ENCODE measurements at regions not wholly inside any gene's neighbourhood (a gene's known extent, or its start where the extent isn't known, plus 50 kb on each side); places are given as distances from the start of the nearest gene placed in this dataset.

GRCh38 chr1:42000766-42001165 is 82.0 kb upstream of the HIVEP3 start:
- Histone ChIP-seq H3K23me2 (ENCODE audit: insufficient read length, low read depth, low read length, poor library complexity, severe bottlenecking) (no peaks in the 10 kb centered on the region), H3K18ac (ENCODE audit: insufficient read length, low read depth, low read length) (no peak overlapping the region), H4K91ac (ENCODE audit: insufficient read length, low read depth, low read length) (no peak overlapping the region), H3K4me2 (ENCODE audit: insufficient read depth, insufficient read length, low read length) (no peak overlapping the region), H2AFZ (ENCODE audit: low read length) (no peak overlapping the region), H3K4me1 (ENCODE audit: insufficient read depth, low read length) (no peaks in the 10 kb centered on the region), H4K5ac (ENCODE audit: insufficient read length, low read depth, low read length) (no peak overlapping the region), H3K27ac (ENCODE audit: insufficient read length, low read depth, low read length) (no peak overlapping the region), H2BK12ac (ENCODE audit: insufficient read length, low read depth, low read length) (no peak overlapping the region), H4K20me1 (ENCODE audit: control insufficient read depth, insufficient read depth, insufficient read length) (no peaks in the 10 kb centered on the region), H3K79me1 (ENCODE audit: insufficient read depth, low read depth, low read length, poor library complexity, severe bottlenecking) (no peaks in the 10 kb centered on the region), H3K56ac (ENCODE audit: insufficient read length, low read depth, low read length) (no peak overlapping the region), H3K14ac (ENCODE audit: insufficient read depth, low read length) (no peak overlapping the region), H2BK120ac (ENCODE audit: low read depth, low read length, poor library complexity, severe bottlenecking) (no peak overlapping the region), H3K9ac (ENCODE audit: extremely low read depth, insufficient read length, low read length) (no peak overlapping the region), H2BK20ac (ENCODE audit: low read depth, low read length, poor library complexity, severe bottlenecking) (no peak overlapping the region), H2AK5ac (ENCODE audit: insufficient read length, low read length) (no peak overlapping the region), H3K79me2 (ENCODE audit: insufficient read depth, low read length) (no peaks in the 10 kb centered on the region), H2BK15ac (ENCODE audit: low read depth, low read length) (no peak overlapping the region), H3K4ac (ENCODE audit: low read depth, low read length) (no peak overlapping the region), H3K9me3 (ENCODE audit: control insufficient read depth, low read depth, low read length) (no peaks in the 10 kb centered on the region), H2BK5ac (ENCODE audit: insufficient read length, low read length) (no peak overlapping the region), H4K8ac (replicated peaks; ENCODE audit: insufficient read length, low read depth, low read length) (no peak overlapping the region), H3T11ph (ENCODE audit: low read length) (no peak overlapping the region), H3K23ac (ENCODE audit: insufficient read length, low read depth, low read length) (no peak overlapping the region), H3K27me3 (ENCODE audit: insufficient read depth, low read length) (no peaks in the 10 kb centered on the region)
- no peak overlapping the region for H3K4me3 Mint-ChIP-seq
- peaks cover 4 to 5% of the 10 kb centered on the region in 2 experiments; a peak in 3 of 4 replicates for H3K4me1 Mint-ChIP-seq
- no peak overlapping the region for H3K27ac Mint-ChIP-seq
- no CpG with 5 or more reads among the region's 3 CpGs for WGBS (ENCODE audit: extremely low coverage, insufficient read length, low lambda C conversion rate)
- no peaks in the 10 kb centered on the region for H3K9me3 Mint-ChIP-seq
- no peak for DNase-seq
- 0 out of 2 replicates have a peak, but pooled peaks cover under 1% of the 10 kb centered on the region for H3K27me3 Mint-ChIP-seq (ENCODE audit: low read depth)
- TF ChIP-seq CTCF (conservative IDR thresholded peaks at IDR 0.05): no peak
- no peaks in the 10 kb centered on the region for H3K36me3 Mint-ChIP-seq (ENCODE audit: insufficient read depth in 1 of 3, low read depth in 3 of 3)

Measured in H9 (cell line).